GM19372 (cell line): ENCODE measurements at regions not wholly inside any gene's neighbourhood (a gene's known extent, or its start where the extent isn't known, plus 50 kb on each side); places are given as distances from the start of the nearest gene placed in this dataset.

ENCODE experiments used
- ATAC-seq: cut with Tn5 transposase; IDR thresholded peaks from one replicate; pipeline ENCODE4 v1.9.1; 2021; ENCODE audit warnings: mild to moderate bottlenecking, low read depth, moderate library complexity; ENCODE audit not compliant: unreplicated experiment

DNA sequence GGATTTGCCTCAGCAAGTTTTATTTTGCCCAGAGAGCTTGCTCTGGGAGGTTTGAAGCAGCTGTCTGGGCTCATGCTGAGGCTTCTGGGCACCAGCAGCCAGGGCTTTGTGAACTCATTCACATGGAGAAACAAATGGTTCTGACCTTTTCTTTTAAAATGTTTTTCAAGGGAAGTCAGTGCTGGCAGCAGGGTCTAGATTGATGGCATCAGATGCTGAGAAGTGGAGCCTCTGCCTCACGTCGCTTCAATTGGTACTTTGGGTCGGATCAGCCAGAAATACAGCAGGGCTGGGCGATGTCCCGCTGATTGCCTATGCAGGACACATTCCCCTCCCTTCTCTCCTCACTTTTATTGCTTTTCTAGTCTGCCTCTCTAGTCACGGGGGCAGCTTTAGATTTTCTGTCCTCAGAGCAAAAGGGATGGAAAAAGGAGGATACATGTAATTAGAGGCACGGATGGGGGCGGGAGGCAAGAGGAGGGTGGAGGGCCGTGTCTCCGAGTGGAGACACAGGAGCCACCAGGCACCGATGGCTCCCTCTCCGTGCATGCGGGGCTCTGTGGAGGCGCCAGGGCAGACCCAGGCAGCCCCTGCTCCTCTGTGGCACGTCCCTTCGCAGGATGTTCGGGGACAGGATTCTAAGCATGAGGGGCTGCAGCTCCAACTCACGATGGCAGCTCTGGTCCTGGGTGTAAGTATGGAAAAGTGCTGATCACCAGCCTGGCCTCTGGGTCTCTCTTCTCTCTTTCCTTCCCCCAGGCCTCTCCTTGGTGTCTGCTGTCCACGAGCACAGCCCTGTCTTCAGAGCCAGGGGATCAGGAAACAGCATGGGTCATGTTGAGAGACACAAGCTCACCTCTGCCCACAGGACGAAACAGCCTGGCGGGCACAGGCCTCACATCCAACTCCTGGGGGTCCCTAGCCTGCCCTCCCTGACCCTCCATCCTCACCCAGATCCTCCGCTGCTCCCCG lies 116.1 kb downstream of the FAM43A start:
- no peak for ATAC-seq

GRCh38 chr3:194804796-194805195 lies 119.1 kb downstream of the FAM43A start:
- no peak for ATAC-seq

DNA sequence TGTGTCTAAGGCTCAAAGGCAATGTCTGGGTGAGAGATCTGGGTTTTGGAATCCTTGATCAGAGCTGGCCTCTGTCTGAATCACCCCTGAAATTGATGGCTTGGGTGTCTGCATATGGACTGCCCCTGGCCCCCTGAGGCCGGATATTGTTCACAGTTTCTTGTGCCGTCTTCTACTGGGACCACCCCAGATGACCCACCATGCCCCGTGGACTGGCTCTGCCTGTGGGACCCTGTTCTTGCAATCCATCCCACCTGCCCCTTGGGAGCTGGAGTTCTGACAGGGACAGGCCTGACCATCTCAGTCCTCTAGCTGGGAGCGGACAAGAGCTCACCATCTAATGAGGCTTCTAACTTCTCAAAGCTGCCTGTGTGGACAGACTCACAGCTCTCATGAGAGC lies 119.9 kb downstream of the FAM43A start:
- ATAC-seq: no peak

DNA sequence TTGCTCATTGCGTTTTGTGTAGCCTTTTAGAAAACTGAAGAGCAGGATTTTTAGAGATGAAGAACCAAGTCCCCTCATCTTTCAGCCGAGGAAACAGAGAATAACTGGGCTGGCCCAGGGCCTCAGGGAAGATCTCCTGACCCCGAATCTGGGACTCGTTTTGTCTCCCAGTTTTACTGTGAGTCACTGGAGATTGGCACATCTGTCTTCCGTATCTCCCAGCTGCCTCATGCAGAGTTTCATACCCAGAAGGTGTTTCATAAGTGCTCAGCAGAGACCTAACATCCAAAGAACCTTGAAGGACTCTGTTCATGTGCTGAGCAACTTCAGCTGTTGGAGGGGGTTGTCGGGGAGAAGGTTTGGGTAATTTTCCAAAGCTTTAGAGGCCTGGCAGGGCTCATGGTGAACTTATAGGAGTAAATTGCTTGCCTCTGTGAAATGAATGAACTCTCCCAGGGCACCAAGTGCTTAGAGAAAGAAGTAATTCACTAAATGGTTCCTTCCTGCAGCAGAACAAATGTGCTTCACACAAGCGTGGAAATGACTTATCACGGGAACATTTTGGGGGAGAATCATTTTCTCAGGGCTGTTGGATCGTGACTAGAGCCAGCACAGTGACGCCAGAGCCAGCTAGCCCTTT lies 121.4 kb downstream of the FAM43A start:
- no peak for ATAC-seq

DNA sequence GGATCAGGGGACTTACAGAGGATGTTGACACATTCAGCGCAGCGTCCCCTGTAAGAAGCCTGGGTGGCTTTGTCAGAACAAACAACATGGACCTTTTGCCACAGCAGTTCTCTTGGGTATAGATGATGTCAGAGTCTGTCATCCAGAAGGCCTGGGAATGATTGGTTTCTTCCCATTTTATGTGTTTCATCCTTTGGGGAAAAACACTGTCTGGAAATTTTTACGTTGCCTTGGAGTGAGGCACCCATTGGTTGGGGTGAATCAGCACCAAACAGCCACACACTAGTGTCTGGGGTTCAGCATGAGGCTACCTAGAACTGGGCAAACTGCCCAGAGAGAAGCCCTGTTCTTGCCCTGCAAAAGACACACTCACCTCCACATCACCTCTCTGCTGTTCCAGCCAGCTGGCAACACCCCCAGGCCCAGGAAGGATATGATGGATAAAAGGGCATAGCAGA lies 123.0 kb downstream of the FAM43A start:
- no peak for ATAC-seq

DNA sequence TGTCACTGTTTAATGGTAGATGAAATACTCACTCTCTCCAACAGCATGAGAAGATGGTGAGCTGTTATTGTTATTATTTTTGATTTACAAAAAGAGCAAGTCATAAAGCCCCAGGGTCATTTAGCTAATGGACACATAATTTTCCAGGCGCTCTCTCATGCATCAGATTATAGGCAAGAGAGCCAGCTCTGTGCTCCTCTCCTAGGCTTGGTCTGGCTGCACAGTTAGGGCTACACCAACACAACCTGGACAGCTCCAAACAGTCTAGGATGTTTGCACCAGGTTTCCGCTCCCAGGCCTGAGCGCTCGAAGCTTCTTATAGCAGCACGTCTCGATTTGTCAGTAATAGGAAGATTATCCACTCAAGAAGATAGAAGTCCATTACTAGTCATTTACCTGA lies 123.7 kb downstream of the FAM43A start:
- ATAC-seq: no peak

DNA sequence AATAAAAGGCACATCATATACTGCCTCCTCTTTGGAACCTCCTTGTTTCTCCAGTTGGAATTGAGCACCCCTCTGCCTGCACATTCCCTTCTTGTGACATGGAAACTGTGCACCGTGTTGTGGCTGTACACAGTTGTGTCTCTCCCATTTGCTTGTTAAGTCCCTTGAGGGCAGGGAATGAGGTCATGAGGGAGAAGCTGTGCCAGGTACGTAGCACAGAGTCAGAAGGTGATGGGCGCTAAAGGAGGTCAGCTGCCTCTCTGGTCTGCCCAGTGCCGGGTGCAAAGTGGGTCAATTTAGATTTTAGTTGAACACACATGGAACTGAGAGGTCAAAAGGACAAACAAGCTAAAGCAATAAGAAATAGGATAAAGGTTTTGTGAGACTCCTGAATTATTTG lies 124.4 kb downstream of the FAM43A start:
- no peak for ATAC-seq

GRCh38 chr3:194811118-194811517 lies 125.4 kb downstream of the FAM43A start:
- no peak for ATAC-seq

DNA sequence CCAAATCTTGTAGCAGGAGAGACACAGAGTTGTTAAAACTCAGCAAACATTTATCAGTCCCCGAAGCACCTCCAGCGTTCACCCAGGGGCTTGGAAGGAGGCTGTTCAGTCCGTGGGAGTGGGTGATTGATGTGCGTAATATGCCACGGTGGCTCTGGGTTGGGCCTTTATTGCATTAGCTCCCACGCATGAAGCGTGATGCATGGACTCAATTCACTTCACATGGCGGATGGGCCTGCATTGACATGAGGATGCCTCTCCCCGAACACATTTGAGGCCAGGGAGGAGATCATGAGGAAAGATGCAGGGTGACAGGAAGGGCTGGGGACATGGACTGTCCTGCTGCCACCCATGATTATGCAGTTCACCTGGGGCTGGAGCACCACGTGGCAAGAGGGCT lies 126.5 kb downstream of the FAM43A start:
- ATAC-seq: no peak

DNA sequence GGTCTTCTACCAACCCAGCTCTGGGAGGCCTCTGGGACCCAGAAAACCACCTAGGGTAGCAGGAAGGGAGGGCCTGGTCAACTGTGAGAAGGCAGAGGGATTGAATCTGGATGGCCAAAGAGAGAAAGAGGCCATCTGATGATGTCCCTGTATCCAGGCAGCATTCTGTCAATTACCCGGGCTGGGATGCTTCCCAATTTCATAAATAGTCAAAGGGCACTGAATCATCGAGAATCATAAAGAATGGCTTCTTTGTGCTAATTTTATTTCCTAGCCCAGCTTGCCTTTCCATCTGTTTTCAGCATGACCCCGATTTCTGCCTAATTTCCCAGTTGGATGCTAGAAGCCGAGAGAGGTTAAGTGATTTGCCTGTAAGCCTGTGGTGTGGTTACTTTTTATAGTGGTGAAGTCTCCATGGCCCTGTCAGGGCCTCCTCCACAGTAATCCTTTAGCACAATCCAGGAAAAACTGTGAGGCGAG lies 129.2 kb downstream of the FAM43A start:
- no peak for ATAC-seq

DNA sequence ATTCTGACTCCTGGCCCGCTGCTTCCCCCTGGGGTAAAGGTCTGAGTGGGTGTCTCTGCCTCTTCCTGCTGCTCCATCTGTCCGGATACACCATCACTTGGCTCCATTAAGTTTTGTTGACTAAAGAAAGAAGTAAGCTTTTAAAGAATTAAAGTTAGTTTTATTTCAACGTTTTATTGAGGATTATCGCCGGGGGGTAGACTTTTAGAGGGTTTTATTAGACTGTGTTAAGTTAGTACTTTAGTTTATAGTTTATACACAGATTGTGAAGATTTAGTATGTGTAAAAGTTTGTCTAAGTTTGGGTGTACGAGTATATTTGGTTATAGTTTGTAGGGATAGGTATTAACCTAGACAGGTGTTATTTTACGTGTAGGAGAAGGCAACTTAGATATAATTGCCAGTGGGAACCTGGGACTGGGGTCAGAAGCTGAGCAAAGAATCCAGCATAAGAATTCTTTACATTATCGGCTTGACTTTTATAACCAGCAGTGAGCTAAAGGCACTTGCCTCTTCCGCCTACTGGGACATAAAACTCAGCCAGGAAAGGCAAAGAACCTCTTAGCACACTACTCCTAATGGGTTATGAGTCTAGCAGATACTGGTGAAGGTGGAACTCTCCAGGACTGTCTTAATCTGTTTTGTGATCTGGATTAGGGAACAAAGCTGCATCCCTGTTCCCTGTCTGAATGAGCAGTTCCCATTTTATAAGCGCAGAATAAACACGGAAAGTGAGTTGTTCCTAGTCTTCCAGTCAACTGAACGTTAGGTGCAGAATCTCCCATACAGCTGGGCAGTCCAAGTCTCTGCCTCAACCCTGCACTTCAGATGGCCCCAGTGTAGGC lies 131.3 kb downstream of the FAM43A start:
- no peak for ATAC-seq

DNA sequence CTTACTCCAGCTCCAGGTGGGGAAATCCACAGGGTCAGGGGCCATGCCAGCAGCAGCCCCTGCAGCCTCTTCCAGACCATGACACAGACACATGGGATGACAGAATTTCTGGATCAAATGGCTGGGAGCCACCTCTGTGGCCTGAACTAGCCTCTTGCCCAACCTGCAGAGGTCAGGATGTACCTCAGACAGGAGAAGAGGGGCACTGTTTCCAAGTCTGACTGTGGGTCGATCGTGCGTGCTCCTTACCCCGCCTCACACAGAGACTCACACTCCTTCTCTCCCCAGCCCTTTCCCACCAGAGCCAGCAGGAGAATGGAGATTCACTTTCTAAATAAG lies 131.9 kb downstream of the FAM43A start:
- ATAC-seq: no peak

DNA sequence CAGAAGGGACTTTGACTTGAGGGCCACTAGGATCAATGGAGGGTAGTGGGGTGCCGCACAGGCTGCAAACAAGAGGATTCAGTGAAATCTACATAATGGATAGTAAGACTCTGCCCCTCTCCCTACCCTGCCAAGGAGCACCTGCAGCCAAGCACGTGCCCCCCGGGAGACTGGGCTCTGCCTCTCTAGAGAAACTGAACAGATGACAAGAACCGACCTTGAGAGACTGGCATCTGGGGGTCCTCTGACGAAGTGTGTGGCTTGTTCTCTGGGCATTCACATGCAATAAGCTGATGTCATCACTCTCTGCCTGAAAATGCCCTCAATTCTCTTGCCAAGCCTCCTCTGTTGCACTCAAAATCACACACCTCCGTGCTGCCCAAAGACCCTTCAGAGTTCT lies 132.3 kb downstream of the FAM43A start:
- ATAC-seq: no peak

- ATAC-seq: no peak
Measured at GRCh38 chr3:194824100-194824499, 138.4 kb downstream of the FAM43A start.

DNA sequence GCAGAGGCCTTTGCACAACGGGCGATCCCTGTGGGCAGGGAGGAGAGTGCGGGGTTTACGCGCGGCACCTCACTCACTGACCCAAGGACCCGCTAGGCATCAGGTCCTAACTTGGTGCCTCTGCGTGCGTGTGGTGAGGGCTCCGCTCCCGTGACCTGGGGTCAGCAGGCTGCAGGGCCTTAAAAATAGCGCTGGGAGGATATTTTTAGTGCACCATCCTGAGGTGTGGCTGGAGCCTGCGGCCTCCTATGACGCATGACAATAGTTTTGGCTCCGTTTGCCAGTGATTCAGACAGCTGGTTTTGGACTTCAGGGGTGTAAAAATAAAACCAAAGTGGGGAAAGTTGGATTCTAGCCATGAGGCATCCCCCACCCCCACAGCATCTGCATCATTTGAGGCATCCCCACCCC lies 139.0 kb downstream of the FAM43A start:
- ATAC-seq: no peak

GRCh38 chr3:194826594-194826993 lies 140.9 kb downstream of the FAM43A start:
- no peak for ATAC-seq

DNA sequence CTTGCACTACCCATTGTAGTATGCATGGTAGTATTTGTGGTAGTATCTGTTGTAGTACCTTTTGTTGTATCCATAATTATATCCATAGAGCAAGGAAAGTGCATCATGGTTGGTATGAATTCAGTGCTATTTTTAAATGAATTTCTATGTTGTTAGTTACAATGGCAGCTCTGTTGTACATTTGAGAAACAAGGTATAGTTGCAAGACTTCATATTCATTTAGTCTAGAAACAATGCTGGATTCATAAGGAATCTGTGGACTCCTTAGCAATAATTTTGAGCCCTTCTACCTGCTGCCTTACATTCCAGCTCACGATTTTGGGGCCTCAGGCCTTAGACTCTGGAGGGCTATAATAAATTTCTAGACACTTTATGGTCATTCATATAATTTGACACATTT lies 141.8 kb downstream of the FAM43A start:
- no peak for ATAC-seq

DNA sequence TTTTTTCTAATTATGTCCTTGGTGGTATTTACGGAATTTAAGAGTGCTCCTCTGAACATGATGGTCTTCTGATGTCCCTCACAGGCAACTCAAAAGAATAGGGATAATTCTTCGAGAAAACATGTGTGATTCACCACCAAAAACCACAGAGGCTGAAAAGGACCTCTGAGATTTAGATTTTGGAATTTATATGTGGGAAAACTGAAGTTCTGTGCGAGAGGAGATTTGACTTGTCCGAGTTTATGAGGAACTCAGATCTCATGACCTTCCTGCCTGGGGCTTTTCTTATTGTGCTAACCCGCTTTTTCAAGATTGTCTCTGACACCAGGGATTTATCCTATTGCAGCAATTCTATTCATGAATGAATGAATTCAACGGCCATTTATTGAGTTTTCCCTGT lies 142.4 kb downstream of the FAM43A start:
- no peak for ATAC-seq

GRCh38 chr3:194828926-194829325 lies 143.2 kb downstream of the FAM43A start:
- no peak for ATAC-seq

DNA sequence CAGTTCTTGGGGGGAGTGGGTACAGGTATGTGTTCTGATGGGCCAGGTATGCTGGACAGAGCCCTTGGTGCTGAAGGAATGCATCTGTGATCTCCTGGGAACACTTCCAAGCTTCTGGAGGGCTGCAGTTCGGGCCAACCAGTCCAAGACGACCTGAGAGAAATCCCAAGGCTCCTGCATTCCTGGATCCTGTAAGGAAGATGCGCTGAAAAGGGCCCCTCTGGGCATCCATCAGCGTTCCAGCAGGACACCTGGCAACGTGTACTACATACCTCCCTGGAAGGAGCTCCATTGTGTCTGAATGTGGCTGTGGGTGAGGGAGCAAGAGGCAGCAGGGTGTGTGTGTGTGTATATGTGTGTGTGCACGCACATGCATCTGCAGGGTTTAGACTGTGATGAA lies 144.7 kb downstream of the FAM43A start:
- ATAC-seq: no peak

DNA sequence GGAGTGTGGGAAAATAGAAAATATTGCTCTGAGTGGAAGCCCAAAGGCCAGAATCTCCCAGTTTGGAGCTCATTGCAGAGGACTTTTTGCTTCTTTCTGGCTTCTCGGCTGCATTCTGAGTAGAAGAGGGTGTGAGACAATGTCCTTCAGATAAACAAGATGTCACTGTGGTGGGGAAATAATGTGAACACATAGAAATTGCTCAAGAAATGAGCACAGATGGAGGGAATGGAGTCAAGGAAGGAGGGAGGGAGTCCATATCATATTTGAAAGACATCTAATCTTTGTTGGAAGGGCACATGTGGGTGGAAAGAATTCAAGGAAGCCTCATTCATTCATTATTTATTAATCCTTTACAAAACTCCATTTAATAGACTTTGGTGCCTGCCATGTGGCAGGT lies 145.3 kb downstream of the FAM43A start:
- ATAC-seq: no peak
